ENCODE measurements at regions not wholly inside any gene's neighbourhood (a gene's known extent, or its start where the extent isn't known, plus 50 kb on each side); places are given as distances from the start of the nearest gene placed in this dataset.

- CTCF ChIA-PET (ENCODE audit: unreplicated experiment): no interaction called here
- no peaks in the 10 kb centered on the region for H3K4me1 ChIP-seq (ENCODE audit: insufficient read depth, low read length, poor library complexity, severe bottlenecking)
- DNase-seq (ENCODE audit: low spot score): no peak
- H3K9me2 ChIP-seq (ENCODE audit: insufficient read depth, low read length): no peaks in the 10 kb centered on the region
- no peak overlapping the region for H3K27ac ChIP-seq (ENCODE audit: low read depth, low read length, poor library complexity, severe bottlenecking)
- no peaks in the 10 kb centered on the region for H3K36me3 ChIP-seq (ENCODE audit: insufficient read depth, low read length)
- TF ChIP-seq, protein P1, sequence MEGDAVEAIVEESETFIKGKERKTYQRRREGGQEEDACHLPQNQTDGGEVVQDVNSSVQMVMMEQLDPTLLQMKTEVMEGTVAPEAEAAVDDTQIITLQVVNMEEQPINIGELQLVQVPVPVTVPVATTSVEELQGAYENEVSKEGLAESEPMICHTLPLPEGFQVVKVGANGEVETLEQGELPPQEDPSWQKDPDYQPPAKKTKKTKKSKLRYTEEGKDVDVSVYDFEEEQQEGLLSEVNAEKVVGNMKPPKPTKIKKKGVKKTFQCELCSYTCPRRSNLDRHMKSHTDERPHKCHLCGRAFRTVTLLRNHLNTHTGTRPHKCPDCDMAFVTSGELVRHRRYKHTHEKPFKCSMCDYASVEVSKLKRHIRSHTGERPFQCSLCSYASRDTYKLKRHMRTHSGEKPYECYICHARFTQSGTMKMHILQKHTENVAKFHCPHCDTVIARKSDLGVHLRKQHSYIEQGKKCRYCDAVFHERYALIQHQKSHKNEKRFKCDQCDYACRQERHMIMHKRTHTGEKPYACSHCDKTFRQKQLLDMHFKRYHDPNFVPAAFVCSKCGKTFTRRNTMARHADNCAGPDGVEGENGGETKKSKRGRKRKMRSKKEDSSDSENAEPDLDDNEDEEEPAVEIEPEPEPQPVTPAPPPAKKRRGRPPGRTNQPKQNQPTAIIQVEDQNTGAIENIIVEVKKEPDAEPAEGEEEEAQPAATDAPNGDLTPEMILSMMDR (conservative IDR thresholded peaks at IDR 0.05; ENCODE audit: low read length): no peak
- TF ChIP-seq EZH2phosphoT487 (IDR thresholded peaks at IDR 0.05; ENCODE audit: borderline replicate concordance, low read depth, low read length): no peak
- no TSS peak for BruUV-seq (replicated peaks)
- no peak overlapping the region for H2AFZ ChIP-seq (ENCODE audit: low read length)
- intact Hi-C loops (cut with micrococcal nuclease; ENCODE audit: unreplicated experiment): no loop called here
- H3K9me3 ChIP-seq (ENCODE audit: low read length): no peaks in the 10 kb centered on the region
- POLR2A ChIA-PET: interaction anchor here (0.6 to 1.2 kb wide), 3 partner anchors 8 to 55 kb away, joined by 3 to 4 read pairs (median 3); no protein-coding TSS in a partner anchor
- no peaks in the 10 kb centered on the region for H3K79me2 ChIP-seq (ENCODE audit: insufficient read depth, low read depth, low read length)
- H3K4me3 ChIP-seq (ENCODE audit: low read depth, low read length, poor library complexity, severe bottlenecking): no peak overlapping the region
- H3K4me2 ChIP-seq (ENCODE audit: low read length): no peak overlapping the region
- no peaks in the 10 kb centered on the region for H4K20me1 ChIP-seq (ENCODE audit: insufficient read depth, low read length)
These were observed 120.2 kb downstream of the DUSP10 start for GRCh38 chr1:221621683-221622082.

DNA sequence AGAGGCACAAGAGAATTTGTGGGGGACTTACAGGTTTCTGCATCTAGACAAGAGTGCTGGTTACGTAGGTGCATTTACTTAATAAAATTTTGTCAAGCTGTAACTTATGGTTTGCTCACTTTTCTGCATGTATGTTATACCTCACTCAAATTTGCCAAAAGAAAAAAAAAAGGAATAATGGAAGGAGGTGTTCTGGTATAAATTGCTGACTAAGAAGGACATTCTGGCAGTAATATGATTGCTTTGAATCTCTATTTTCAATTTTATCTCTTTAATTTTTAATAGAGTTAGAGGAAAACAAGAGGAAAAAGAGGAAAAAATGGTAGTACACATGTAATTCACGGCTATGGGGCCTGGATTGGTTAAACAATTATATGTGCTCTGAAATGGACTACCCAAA, 119.5 kb downstream of the DUSP10 start:
- Histone ChIP-seq H3K27ac (ENCODE audit: low read depth, low read length, poor library complexity, severe bottlenecking) (no peak overlapping the region), H2AFZ (ENCODE audit: low read length) (no peak overlapping the region), H3K79me2 (ENCODE audit: insufficient read depth, low read depth, low read length) (no peaks in the 10 kb centered on the region), H3K4me2 (ENCODE audit: low read length) (no peak overlapping the region), H4K20me1 (ENCODE audit: insufficient read depth, low read length) (no peaks in the 10 kb centered on the region), H3K9me2 (ENCODE audit: insufficient read depth, low read length) (no peaks in the 10 kb centered on the region), H3K4me1 (ENCODE audit: insufficient read depth, low read length, poor library complexity, severe bottlenecking) (no peaks in the 10 kb centered on the region), H3K4me3 (ENCODE audit: low read depth, low read length, poor library complexity, severe bottlenecking) (no peak overlapping the region), H3K9me3 (ENCODE audit: low read length) (no peaks in the 10 kb centered on the region), H3K36me3 (ENCODE audit: insufficient read depth, low read length) (no peaks in the 10 kb centered on the region)
- intact Hi-C loops (cut with micrococcal nuclease; ENCODE audit: unreplicated experiment): no loop called here
- ChIA-PET CTCF (ENCODE audit: unreplicated experiment) (no interaction called here), POLR2A (interaction anchor here (1.2 kb wide), 1 partner anchor 9 kb away, joined by 3 read pairs; no protein-coding TSS in a partner anchor)
- no TSS peak for BruUV-seq (replicated peaks)
- DNase-seq (ENCODE audit: low spot score): no peak
- TF ChIP-seq, protein P1 (conservative IDR thresholded peaks at IDR 0.05; ENCODE audit: low read length): no peak
- no peak for TF ChIP-seq EZH2phosphoT487 (IDR thresholded peaks at IDR 0.05; ENCODE audit: borderline replicate concordance, low read depth, low read length)

- POLR2A ChIA-PET: no interaction called here
- TF ChIP-seq EZH2phosphoT487 (IDR thresholded peaks at IDR 0.05; ENCODE audit: borderline replicate concordance, low read depth, low read length): no peak
- TF ChIP-seq, protein P1 (conservative IDR thresholded peaks at IDR 0.05; ENCODE audit: low read length): no peak
These were observed 116.9 kb downstream of the DUSP10 start for GRCh38 chr1:221625026-221625425.

More at GRCh38 chr1:221625026-221625425, 116.9 kb downstream of the DUSP10 start:
- no peaks in the 10 kb centered on the region for H3K4me1 ChIP-seq (ENCODE audit: insufficient read depth, low read length, poor library complexity, severe bottlenecking)
- H3K27ac ChIP-seq (ENCODE audit: low read depth, low read length, poor library complexity, severe bottlenecking): no peak overlapping the region
- H2AFZ ChIP-seq (ENCODE audit: low read length): no peak overlapping the region
- CTCF ChIA-PET (ENCODE audit: unreplicated experiment): no interaction called here
- H3K79me2 ChIP-seq (ENCODE audit: insufficient read depth, low read depth, low read length): no peaks in the 10 kb centered on the region
- intact Hi-C loops (cut with micrococcal nuclease; ENCODE audit: unreplicated experiment): no loop called here
- H3K4me3 ChIP-seq (ENCODE audit: low read depth, low read length, poor library complexity, severe bottlenecking): no peak overlapping the region
- no TSS peak for BruUV-seq (replicated peaks)
- no peaks in the 10 kb centered on the region for H3K9me3 ChIP-seq (ENCODE audit: low read length)
- no peak for DNase-seq (ENCODE audit: low spot score)
- no peaks in the 10 kb centered on the region for H3K36me3 ChIP-seq (ENCODE audit: insufficient read depth, low read length)
- H4K20me1 ChIP-seq (ENCODE audit: insufficient read depth, low read length): no peaks in the 10 kb centered on the region
- no peak overlapping the region for H3K4me2 ChIP-seq (ENCODE audit: low read length)
- H3K9me2 ChIP-seq (ENCODE audit: insufficient read depth, low read length): no peaks in the 10 kb centered on the region
